Lung (tissue), 11 donors: ENCODE measurements at regions not wholly inside any gene's neighbourhood (a gene's known extent, or its start where the extent isn't known, plus 50 kb on each side); places are given as distances from the start of the nearest gene placed in this dataset.

Experiments used
- ATAC-seq: fragments of 200-7000 bp; cut with Tn5 transposase; one replicate; pipeline ENCODE4 v1.9.1; 2020; ENCODE audit warnings: moderate number of reproducible peaks; ENCODE audit not compliant: insufficient read depth, low FRiP score
- DNase-seq, 3 donors: peaks; one replicate each; pipeline ENCODE4 v3.0.0-alpha.2; 2013 to 2017
- H3K27ac ChIP-seq, 2 donors: one replicate each; pipeline ENCODE4 v1.5.1; 2013; ENCODE audit warnings: mild to moderate bottlenecking in 2 of 2, moderate library complexity in 2 of 2, control low read depth in 1 of 2, inconsistent platforms in 1 of 2, low read depth in 1 of 2, low read length in 1 of 2
- H3K27me3 ChIP-seq, 3 donors: one replicate each; pipeline ENCODE4 v1.5.1; 2013; ENCODE audit warnings: low read length in 2 of 3; ENCODE audit not compliant: control insufficient read depth in 3 of 3, insufficient read depth in 3 of 3
- H3K36me3 ChIP-seq, 4 donors: one replicate each; pipeline ENCODE4 v1.5.1; 2013; ENCODE audit warnings: low read length in 4 of 4, mild to moderate bottlenecking in 1 of 4, moderate library complexity in 1 of 4; ENCODE audit not compliant: control insufficient read depth in 4 of 4, insufficient read depth in 4 of 4
- H3K4me1 ChIP-seq, 5 donors: one replicate each; pipeline ENCODE4 v1.5.1; 2013; ENCODE audit warnings: low read length in 5 of 5, mild to moderate bottlenecking in 2 of 5, moderate library complexity in 1 of 5; ENCODE audit not compliant: control insufficient read depth in 5 of 5, insufficient read depth in 5 of 5
- H3K4me3 ChIP-seq: one replicate; pipeline ENCODE4 v1.5.1; 2013; ENCODE audit warnings: mild to moderate bottlenecking, control low read depth, moderate library complexity
- H3K9ac ChIP-seq, 2 donors: one replicate each; pipeline ENCODE4 v1.5.1; 2013; ENCODE audit warnings: low read length in 2 of 2, control low read depth in 1 of 2; ENCODE audit not compliant: insufficient read depth in 1 of 2
- H3K9me3 ChIP-seq, 4 donors: one replicate each; pipeline ENCODE4 v1.5.1; 2013; ENCODE audit warnings: low read length in 3 of 4, mild to moderate bottlenecking in 1 of 4, moderate library complexity in 1 of 4; ENCODE audit not compliant: control insufficient read depth in 4 of 4, insufficient read depth in 3 of 4
- WGBS, 2 donors: extraction: QIAGEN DNeasy Blood & Tissue Kit; methylation state at CpG; one replicate each; pipeline ENCODE4 v1.1.7; 2013; 5-methylcytosine and 5-hydroxymethylcytosine counted together
- TF ChIP-seq, protein P1 (sequence below): IDR thresholded peaks from 2 replicates; pipeline ENCODE4 v1.5.1; 2012; ENCODE audit warnings: mild to moderate bottlenecking; ENCODE audit errors: control extremely low read depth, extremely low read depth
- donor health status: control.
- donor health status: control.
- donor health status: Bipolar disorder and iron deficiency.
- donor health status: healthy.
- donor health status: DM: yes; HTN: yes; CAD: no.

DNA sequence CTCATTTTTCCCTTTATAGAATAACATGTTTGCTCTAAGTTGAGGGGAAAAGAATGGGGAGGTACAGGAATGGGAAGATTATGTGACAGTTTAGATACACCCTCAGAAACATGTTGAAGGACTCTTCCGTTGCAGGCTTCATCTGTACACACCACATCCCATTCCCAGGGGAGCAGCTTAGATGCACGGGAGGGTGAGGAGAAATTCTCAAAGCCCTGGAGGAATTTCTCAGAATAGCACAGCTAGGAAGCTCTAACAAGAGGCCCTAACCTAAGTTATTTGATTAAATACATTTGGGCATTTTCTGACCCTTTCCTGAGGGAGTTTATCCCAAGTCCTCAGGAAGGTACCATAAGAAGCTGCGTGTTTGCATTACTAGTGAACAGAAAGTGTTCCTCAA is 660.2 kb upstream of the IGFBP3 start:
- Histone ChIP-seq H3K27me3 (no peaks in the 10 kb centered on the region), H3K9ac (no peak overlapping the region), H3K4me1 (peaks cover 0 to 9% (median 0%) of the 10 kb centered on the region in 5 donors), H3K9me3 (no peaks in the 10 kb centered on the region), H3K27ac (no peak overlapping the region), H3K4me3 (no peak overlapping the region), H3K36me3 (no peaks in the 10 kb centered on the region)
- TF ChIP-seq, protein P1, sequence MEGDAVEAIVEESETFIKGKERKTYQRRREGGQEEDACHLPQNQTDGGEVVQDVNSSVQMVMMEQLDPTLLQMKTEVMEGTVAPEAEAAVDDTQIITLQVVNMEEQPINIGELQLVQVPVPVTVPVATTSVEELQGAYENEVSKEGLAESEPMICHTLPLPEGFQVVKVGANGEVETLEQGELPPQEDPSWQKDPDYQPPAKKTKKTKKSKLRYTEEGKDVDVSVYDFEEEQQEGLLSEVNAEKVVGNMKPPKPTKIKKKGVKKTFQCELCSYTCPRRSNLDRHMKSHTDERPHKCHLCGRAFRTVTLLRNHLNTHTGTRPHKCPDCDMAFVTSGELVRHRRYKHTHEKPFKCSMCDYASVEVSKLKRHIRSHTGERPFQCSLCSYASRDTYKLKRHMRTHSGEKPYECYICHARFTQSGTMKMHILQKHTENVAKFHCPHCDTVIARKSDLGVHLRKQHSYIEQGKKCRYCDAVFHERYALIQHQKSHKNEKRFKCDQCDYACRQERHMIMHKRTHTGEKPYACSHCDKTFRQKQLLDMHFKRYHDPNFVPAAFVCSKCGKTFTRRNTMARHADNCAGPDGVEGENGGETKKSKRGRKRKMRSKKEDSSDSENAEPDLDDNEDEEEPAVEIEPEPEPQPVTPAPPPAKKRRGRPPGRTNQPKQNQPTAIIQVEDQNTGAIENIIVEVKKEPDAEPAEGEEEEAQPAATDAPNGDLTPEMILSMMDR, result no peak
- 81 to 89% methylated on average over 3 of the region's 3 CpGs for WGBS, 2 donors
- DNase-seq (no peak), ATAC-seq (no peak)

DNA sequence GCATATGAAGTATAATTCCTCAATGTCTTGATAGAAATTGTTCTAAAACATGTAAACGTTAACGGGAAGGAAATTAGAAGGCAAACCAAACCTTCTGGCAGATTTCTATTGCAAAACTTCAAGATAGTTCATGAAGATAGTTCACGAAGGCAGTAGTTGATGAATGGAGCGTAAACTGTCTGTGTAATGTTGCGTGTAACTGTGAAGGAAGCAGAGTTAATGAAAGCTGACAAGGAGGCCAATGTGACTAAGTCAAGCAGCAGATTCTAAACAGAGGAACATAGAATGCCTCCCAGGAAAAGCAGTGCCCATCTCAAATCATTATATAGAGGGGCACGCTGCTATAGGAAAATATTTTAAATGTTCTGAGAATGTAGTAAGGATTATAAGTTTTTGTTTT is 659.7 kb upstream of the IGFBP3 start:
- H3K9me3 ChIP-seq, result no peaks in the 10 kb centered on the region
- ATAC-seq, result no peak
- no peaks in the 10 kb centered on the region for H3K36me3 ChIP-seq
- 74 to 76% methylated on average over 6 of the region's 6 CpGs for WGBS, 2 donors
- no peak overlapping the region for H3K9ac ChIP-seq
- H3K4me1 ChIP-seq, result peaks cover 0 to 9% (median 0%) of the 10 kb centered on the region in 5 donors
- TF ChIP-seq, protein P1, result no peak
- H3K27ac ChIP-seq, result no peak overlapping the region
- H3K27me3 ChIP-seq, result no peaks in the 10 kb centered on the region
- no peak overlapping the region for H3K4me3 ChIP-seq
- DNase-seq, result no peak

DNA sequence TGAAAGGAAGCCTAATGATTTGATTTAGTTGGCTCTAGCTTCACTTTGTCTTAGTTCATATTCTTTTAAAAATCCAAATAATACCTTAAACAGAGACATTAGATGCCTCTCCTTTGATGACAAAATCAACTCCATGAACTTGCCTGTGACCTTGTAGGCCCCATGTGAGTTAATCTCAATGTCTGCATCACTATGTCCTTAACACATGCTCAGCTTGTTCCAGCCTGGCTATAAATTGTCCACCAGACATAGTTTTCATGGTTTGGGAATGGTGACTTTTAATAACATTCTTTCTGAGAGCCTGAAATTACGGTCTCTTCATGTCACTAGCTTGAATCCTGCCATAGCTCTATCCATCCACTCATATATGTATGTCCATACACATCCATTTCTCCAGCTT is 656.3 kb upstream of the IGFBP3 start:
- Histone ChIP-seq H3K27ac (no peak overlapping the region), H3K27me3 (no peaks in the 10 kb centered on the region), H3K36me3 (no peaks in the 10 kb centered on the region), H3K4me1 (no peaks in the 10 kb centered on the region), H3K9ac (no peak overlapping the region), H3K9me3 (no peaks in the 10 kb centered on the region), H3K4me3 (no peak overlapping the region)
- TF ChIP-seq, protein P1, result no peak
- DNase-seq, result no peak
- 91 to 94% methylated on average over 1 of the region's 1 CpG for WGBS, 2 donors
- no peak for ATAC-seq

DNA sequence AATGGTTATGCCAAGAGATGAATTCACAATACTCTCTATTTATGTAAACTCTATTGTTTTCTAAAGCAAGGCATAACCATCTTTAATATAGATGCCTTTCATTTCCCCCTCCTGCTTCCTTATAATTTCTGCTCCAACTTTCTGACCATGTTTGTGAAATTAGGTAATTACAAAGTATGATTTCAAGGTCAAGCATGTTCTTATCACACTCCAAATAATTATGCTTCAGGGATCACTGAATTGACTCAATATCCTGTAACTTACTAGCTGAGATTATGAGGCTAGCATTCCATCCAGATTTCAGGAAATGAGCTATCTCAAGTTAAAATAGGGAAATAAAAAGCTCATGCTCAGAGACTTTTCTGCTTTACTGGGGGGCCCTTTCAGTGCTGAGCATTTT is 655.9 kb upstream of the IGFBP3 start:
- no peak for ATAC-seq
- H3K27me3 ChIP-seq, result no peaks in the 10 kb centered on the region
- TF ChIP-seq, protein P1, result no peak
- no peak overlapping the region for H3K27ac ChIP-seq
- H3K4me3 ChIP-seq, result no peak overlapping the region
- H3K9me3 ChIP-seq, result no peaks in the 10 kb centered on the region
- H3K9ac ChIP-seq, result no peak overlapping the region
- H3K36me3 ChIP-seq, result no peaks in the 10 kb centered on the region
- no peaks in the 10 kb centered on the region for H3K4me1 ChIP-seq
- no peak for DNase-seq
